Hepatocyte (in vitro differentiated cells): ENCODE measurements at regions not wholly inside any gene's neighbourhood (a gene's known extent, or its start where the extent isn't known, plus 50 kb on each side); places are given as distances from the start of the nearest gene placed in this dataset.

Source experiments
- CTCF ChIP-seq: fragments of 200-600 bp; sonication (generic); IDR thresholded peaks from 2 replicates; pipeline ENCODE4 v1.5.1; 2016; ENCODE audit warnings: antibody characterized with exemption, mild to moderate bottlenecking; ENCODE audit not compliant: poor library complexity
- EZH2phosphoT487 ChIP-seq: fragments of 200-600 bp; sonication (generic); IDR thresholded peaks from one replicate; pipeline ENCODE4 v1.6.1; 2018; ENCODE audit warnings: antibody characterized with exemption, mild to moderate bottlenecking, low read depth, moderate library complexity; ENCODE audit not compliant: unreplicated experiment, severe bottlenecking

- TF ChIP-seq EZH2phosphoT487, result no peak
- TF ChIP-seq CTCF, result no peak
These were observed 51.5 kb upstream of the ENPP4 start for GRCh38 chr6:46078294-46078693.
